ENCODE measurements at regions not wholly inside any gene's neighbourhood (a gene's known extent, or its start where the extent isn't known, plus 50 kb on each side); places are given as distances from the start of the nearest gene placed in this dataset.

DNA sequence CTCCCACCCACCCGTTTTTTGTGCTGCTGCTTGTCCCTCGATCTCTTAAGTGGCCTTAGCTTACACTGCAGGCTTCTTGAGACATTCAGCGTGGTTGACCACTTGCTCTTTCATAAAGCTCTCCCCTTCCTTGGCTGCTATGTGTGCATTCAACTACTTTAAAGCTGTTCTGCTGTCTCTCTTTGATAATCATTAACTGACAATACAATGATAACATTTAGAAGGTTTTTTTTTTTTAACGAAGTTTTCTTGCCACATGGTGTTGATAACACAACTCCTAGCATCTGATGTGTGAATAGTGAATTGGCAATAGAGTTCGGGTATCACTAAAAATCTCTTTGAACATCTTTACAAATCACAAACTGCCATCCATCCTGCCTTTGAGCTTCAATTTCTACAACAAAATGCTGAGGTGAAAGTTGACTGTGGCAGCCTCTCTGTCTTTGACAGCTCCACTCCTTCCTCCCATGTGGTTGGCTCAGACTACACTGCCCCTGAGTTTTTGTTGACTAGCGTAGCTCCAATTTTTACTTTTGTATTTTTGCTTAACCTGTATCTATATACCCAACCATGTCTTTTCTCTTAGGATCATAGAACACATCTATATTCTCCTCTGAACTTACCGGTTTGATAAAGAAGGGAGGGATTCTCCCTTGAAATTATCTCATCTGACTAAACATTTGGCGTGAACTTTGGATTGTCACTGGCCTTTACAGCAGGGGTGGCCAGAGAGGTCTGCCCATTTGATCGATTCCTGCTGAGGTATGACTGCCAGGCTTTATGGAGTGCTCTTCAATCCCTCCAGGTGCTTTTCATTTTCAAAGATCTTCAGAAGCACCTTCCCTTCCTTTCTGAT lies 409.4 kb upstream of the CD180 start:
- no peak for DNase-seq
- Histone ChIP-seq H3K4me3 (ENCODE audit: low read depth, low read length) (no peak overlapping the region), H3K27ac (no peak overlapping the region), H3K36me3 (no peaks in the 10 kb centered on the region), H3K9me3 (ENCODE audit: severe bottlenecking) (no peaks in the 10 kb centered on the region), H3K27me3 (ENCODE audit: insufficient read depth, low read depth, severe bottlenecking) (no peaks in the 10 kb centered on the region)
- TF ChIP-seq, protein P1, sequence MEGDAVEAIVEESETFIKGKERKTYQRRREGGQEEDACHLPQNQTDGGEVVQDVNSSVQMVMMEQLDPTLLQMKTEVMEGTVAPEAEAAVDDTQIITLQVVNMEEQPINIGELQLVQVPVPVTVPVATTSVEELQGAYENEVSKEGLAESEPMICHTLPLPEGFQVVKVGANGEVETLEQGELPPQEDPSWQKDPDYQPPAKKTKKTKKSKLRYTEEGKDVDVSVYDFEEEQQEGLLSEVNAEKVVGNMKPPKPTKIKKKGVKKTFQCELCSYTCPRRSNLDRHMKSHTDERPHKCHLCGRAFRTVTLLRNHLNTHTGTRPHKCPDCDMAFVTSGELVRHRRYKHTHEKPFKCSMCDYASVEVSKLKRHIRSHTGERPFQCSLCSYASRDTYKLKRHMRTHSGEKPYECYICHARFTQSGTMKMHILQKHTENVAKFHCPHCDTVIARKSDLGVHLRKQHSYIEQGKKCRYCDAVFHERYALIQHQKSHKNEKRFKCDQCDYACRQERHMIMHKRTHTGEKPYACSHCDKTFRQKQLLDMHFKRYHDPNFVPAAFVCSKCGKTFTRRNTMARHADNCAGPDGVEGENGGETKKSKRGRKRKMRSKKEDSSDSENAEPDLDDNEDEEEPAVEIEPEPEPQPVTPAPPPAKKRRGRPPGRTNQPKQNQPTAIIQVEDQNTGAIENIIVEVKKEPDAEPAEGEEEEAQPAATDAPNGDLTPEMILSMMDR (IDR thresholded peaks at IDR 0.05; ENCODE audit: low read depth, low read length) = no peak

- H3K27ac ChIP-seq = no peak overlapping the region
- TF ChIP-seq, protein P1 (IDR thresholded peaks at IDR 0.05; ENCODE audit: low read depth, low read length) = no peak
- H3K9me3 ChIP-seq (ENCODE audit: severe bottlenecking) = no peaks in the 10 kb centered on the region
- no peak overlapping the region for H3K4me3 ChIP-seq (ENCODE audit: low read depth, low read length)
- H3K36me3 ChIP-seq = no peaks in the 10 kb centered on the region
- DNase-seq = no peak
- H3K27me3 ChIP-seq (ENCODE audit: insufficient read depth, low read depth, severe bottlenecking) = no peaks in the 10 kb centered on the region
These were observed 394.9 kb upstream of the CD180 start for GRCh38 chr5:67591491-67591890.

- no peaks in the 10 kb centered on the region for H3K9me3 ChIP-seq (ENCODE audit: severe bottlenecking)
- no peaks in the 10 kb centered on the region for H3K36me3 ChIP-seq
- TF ChIP-seq, protein P1 (IDR thresholded peaks at IDR 0.05; ENCODE audit: low read depth, low read length) = no peak
- no peak overlapping the region for H3K4me3 ChIP-seq (ENCODE audit: low read depth, low read length)
- H3K27me3 ChIP-seq (ENCODE audit: insufficient read depth, low read depth, severe bottlenecking) = no peaks in the 10 kb centered on the region
- no peak for DNase-seq
- H3K27ac ChIP-seq = no peak overlapping the region
These were observed 391.8 kb upstream of the CD180 start for GRCh38 chr5:67588389-67588788.

- H3K36me3 ChIP-seq = no peaks in the 10 kb centered on the region
- DNase-seq = no peak
- no peak overlapping the region for H3K27ac ChIP-seq
- TF ChIP-seq, protein P1 (IDR thresholded peaks at IDR 0.05; ENCODE audit: low read depth, low read length) = no peak
- H3K9me3 ChIP-seq (ENCODE audit: severe bottlenecking) = no peaks in the 10 kb centered on the region
- H3K27me3 ChIP-seq (ENCODE audit: insufficient read depth, low read depth, severe bottlenecking) = no peaks in the 10 kb centered on the region
- H3K4me3 ChIP-seq (ENCODE audit: low read depth, low read length) = no peak overlapping the region
These were observed 384.6 kb upstream of the CD180 start for GRCh38 chr5:67581203-67581602.

- TF ChIP-seq, protein P1 (IDR thresholded peaks at IDR 0.05; ENCODE audit: low read depth, low read length) = no peak
- H3K4me3 ChIP-seq (ENCODE audit: low read depth, low read length) = no peak overlapping the region
- H3K27me3 ChIP-seq (ENCODE audit: insufficient read depth, low read depth, severe bottlenecking) = no peaks in the 10 kb centered on the region
- no peaks in the 10 kb centered on the region for H3K9me3 ChIP-seq (ENCODE audit: severe bottlenecking)
- DNase-seq = no peak
- H3K36me3 ChIP-seq = no peaks in the 10 kb centered on the region
- H3K27ac ChIP-seq = no peak overlapping the region
These were observed 381.4 kb upstream of the CD180 start for GRCh38 chr5:67578011-67578410.

GRCh38 chr5:67577424-67577823 lies 380.8 kb upstream of the CD180 start:
- H3K27ac ChIP-seq = no peak overlapping the region
- H3K9me3 ChIP-seq (ENCODE audit: severe bottlenecking) = no peaks in the 10 kb centered on the region
- no peaks in the 10 kb centered on the region for H3K27me3 ChIP-seq (ENCODE audit: insufficient read depth, low read depth, severe bottlenecking)
- no peak for DNase-seq
- no peaks in the 10 kb centered on the region for H3K36me3 ChIP-seq
- no peak overlapping the region for H3K4me3 ChIP-seq (ENCODE audit: low read depth, low read length)
- TF ChIP-seq, protein P1 (IDR thresholded peaks at IDR 0.05; ENCODE audit: low read depth, low read length) = no peak

Data from WERI-Rb-1 (cell line).